HepG2 (cell line): ENCODE measurements at regions not wholly inside any gene's neighbourhood (a gene's known extent, or its start where the extent isn't known, plus 50 kb on each side); places are given as distances from the start of the nearest gene placed in this dataset.

Experiments used
- ATAC-seq: fragments of 200-7000 bp; cut with Tn5 transposase; 3 replicates; pipeline ENCODE4 v1.9.1; 2020; ENCODE audit warnings: mild to moderate bottlenecking, moderate library complexity
- BruUV-seq: library from RNA; stranded (reverse); fragments of 400-500 nt; replicated peaks from 2 replicates; lab custom pipeline; 2021; lab: Mats Ljungman, UMichigan
- CTCF ChIA-PET: fragments of 300-600 bp; formaldehyde crosslinking; extraction: SDS; loops from one replicate; lab custom pipeline; 2021; ENCODE audit warnings: low total read pairs, inconsistent platforms, low intra/inter-chr PET ratio; lab: Yijun Ruan, JAX
- POLR2A ChIA-PET: fragments of 350-600 bp; sonication (Branson Sonifier 250); formaldehyde crosslinking; loops from one replicate; lab custom pipeline; 2020; ENCODE audit warnings: antibody characterized with exemption, inconsistent platforms; lab: Yijun Ruan, JAX
- DNase-seq: peaks from one replicate; pipeline ENCODE4 v3.0.0-alpha.2; 2015; ENCODE audit warnings: low spot score
- FAIRE-seq: peaks from 3 replicates; lab custom pipeline; 2011; peaks lifted over from hg19 to GRCh38; lab: Jason Lieb, UNC
- H2AFZ ChIP-seq: one replicate; pipeline ENCODE4 v1.6.1; 2011; ENCODE audit warnings: low read length, inconsistent platforms
- H3K27ac ChIP-seq: fragments of 300-600 bp; 3 replicates; pipeline ENCODE4 v1.8.0; 2011; ENCODE audit warnings: mixed run types, mild to moderate bottlenecking, mixed read lengths, low read length, inconsistent platforms; ENCODE audit not compliant: insufficient read depth; ENCODE audit errors: extremely low read length
- H3K27me3 ChIP-seq, 2 experiments: fragments of 200-600 bp in 1 of 2; 2 replicates in 1 of 2; 3 replicates in 1 of 2; pipeline versions ENCODE4 v1.6.0 to v1.8.0; 2011; ENCODE audit warnings: low read length in 2 of 2, mild to moderate bottlenecking in 2 of 2, moderate library complexity in 2 of 2, inconsistent platforms in 1 of 2; ENCODE audit not compliant: insufficient read depth in 2 of 2, control insufficient read depth in 1 of 2
- H3K36me3 ChIP-seq, 2 experiments: fragments of 200-600 bp in 1 of 2; replicated peaks in 1 of 2; 2 replicates in 1 of 2; 3 replicates in 1 of 2; pipeline versions ENCODE4 v1.5.1 to v1.8.0; 2011; ENCODE audit warnings: low read length in 2 of 2, inconsistent platforms in 1 of 2; ENCODE audit not compliant: insufficient read depth in 2 of 2, control insufficient read depth in 1 of 2
- H3K4me1 ChIP-seq: 2 replicates; pipeline ENCODE4 v1.5.1; 2012; ENCODE audit warnings: low read length, inconsistent platforms; ENCODE audit not compliant: insufficient read depth
- H3K4me2 ChIP-seq: 2 replicates; pipeline ENCODE4 v1.6.0; 2011; ENCODE audit warnings: low read depth, low read length, inconsistent platforms
- H3K4me3 ChIP-seq, 3 experiments: fragments of 200-600 bp in 1 of 3; sonication (generic), shearing (Covaris generic) in 1 of 3; replicated peaks in 1 of 3; 2 replicates each; pipeline ENCODE4 v1.5.1; 2011 to 2016; ENCODE audit warnings: low read length in 3 of 3, inconsistent platforms in 2 of 3, low read depth in 2 of 3, mild to moderate bottlenecking in 2 of 3, control low read depth in 1 of 3, mixed read lengths in 1 of 3; ENCODE audit not compliant: insufficient read depth in 1 of 3
- H3K79me2 ChIP-seq: one replicate; pipeline ENCODE4 v1.6.1; 2011; ENCODE audit warnings: low read length, inconsistent platforms; ENCODE audit not compliant: insufficient read depth
- H3K9ac ChIP-seq: 2 replicates; pipeline ENCODE4 v1.6.0; 2011; ENCODE audit warnings: mild to moderate bottlenecking, low read depth, low read length, inconsistent platforms; ENCODE audit not compliant: insufficient read depth
- H3K9me3 ChIP-seq: 2 replicates; pipeline ENCODE4 v1.5.1; 2012; ENCODE audit warnings: mild to moderate bottlenecking, low read length
- H4K20me1 ChIP-seq: 2 replicates; pipeline ENCODE4 v1.6.0; 2011; ENCODE audit warnings: inconsistent platforms, mild to moderate bottlenecking, low read length, moderate library complexity; ENCODE audit not compliant: insufficient read depth
- FOXP4 ChIP-seq: sonication (generic); formaldehyde crosslinking; IDR thresholded peaks from 2 replicates; pipeline ENCODE4 v1.4.0; 2020; ENCODE audit warnings: missing genetic modification reagents
- GATAD2A ChIP-seq: IDR thresholded peaks from 2 replicates; pipeline ENCODE4 v1.6.1; 2016
- JUN ChIP-seq: sonication (generic); formaldehyde crosslinking; IDR thresholded peaks from 2 replicates; pipeline ENCODE4 v1.4.0; 2020; ENCODE audit warnings: mild to moderate bottlenecking, missing genetic modification reagents
- KAT8 ChIP-seq: IDR thresholded peaks from 2 replicates; pipeline ENCODE4 v1.6.1; 2016; ENCODE audit warnings: missing genetic modification reagents, missing compliant biosample characterization
- MATR3 ChIP-seq: sonication (generic); formaldehyde crosslinking; IDR thresholded peaks from 2 replicates; pipeline ENCODE4 v1.4.0; 2020; ENCODE audit warnings: missing genetic modification reagents
- MIER2 ChIP-seq: IDR thresholded peaks from 2 replicates; pipeline ENCODE4 v1.6.1; 2016; ENCODE audit warnings: missing biosample characterization, missing genetic modification reagents
- NBN ChIP-seq: fragments of 450-650 bp; conservative IDR thresholded peaks from 2 replicates; pipeline ENCODE4 v1.6.1; 2017
- NCOA1 ChIP-seq: sonication (generic); formaldehyde crosslinking; IDR thresholded peaks from 2 replicates; pipeline ENCODE4 v1.9.0; 2021; ENCODE audit warnings: missing genetic modification reagents
- ZFP91 ChIP-seq: sonication (generic); formaldehyde crosslinking; IDR thresholded peaks from 2 replicates; pipeline ENCODE4 v1.9.0; 2022; ENCODE audit warnings: missing genetic modification reagents, mild to moderate bottlenecking, borderline replicate concordance
- WGBS: methylation state at CpG from one replicate; pipeline ENCODE4 v1.1.6; 2017; ENCODE audit warnings: low lambda C conversion rate; 5-methylcytosine and 5-hydroxymethylcytosine counted together
- in situ Hi-C: cut with HindIII; loops from 2 replicates; pipeline ENCODE4 v1.10.0; 2017; ENCODE audit warnings: low pct_unique_long_range_greater_than_20kb; ENCODE audit not compliant: extremely low pct_ligation_motif_present
- intact Hi-C: fragments of 100-400 bp; cut with micrococcal nuclease; formaldehyde crosslinking; loops from one replicate; pipeline ENCODE4 v1.10.0; 2022; ENCODE audit not compliant: unreplicated experiment
- TF ChIP-seq, protein P1 (sequence below): sonication (generic); formaldehyde crosslinking; IDR thresholded peaks from 2 replicates; pipeline ENCODE4 v1.9.0; 2021; ENCODE audit warnings: mild to moderate bottlenecking, missing genetic modification reagents

DNA sequence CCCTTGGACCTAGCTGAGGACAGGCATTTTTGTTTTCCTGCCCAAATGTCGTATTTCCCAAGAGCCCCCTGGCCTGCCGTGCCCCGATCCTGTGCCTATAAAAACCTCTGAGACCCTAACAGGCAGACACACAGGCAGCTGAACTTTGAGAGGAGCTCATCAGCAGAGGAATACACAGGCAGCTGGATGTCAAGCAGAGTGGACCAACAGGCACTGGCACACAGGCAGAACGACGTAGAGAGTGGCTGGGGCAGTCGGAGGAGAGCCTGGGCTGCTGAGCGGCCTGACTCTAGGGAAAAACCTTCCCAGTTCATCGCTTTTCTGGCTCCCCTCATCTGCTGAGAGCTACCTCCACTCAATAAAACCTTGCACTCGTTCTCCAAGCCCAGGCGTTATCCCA is 896.1 kb downstream of the PCDH18 start (continued):
- TF ChIP-seq NBN (no peak), JUN (CRISPR knock-in tag) (no peak)
- TF ChIP-seq, protein P1, sequence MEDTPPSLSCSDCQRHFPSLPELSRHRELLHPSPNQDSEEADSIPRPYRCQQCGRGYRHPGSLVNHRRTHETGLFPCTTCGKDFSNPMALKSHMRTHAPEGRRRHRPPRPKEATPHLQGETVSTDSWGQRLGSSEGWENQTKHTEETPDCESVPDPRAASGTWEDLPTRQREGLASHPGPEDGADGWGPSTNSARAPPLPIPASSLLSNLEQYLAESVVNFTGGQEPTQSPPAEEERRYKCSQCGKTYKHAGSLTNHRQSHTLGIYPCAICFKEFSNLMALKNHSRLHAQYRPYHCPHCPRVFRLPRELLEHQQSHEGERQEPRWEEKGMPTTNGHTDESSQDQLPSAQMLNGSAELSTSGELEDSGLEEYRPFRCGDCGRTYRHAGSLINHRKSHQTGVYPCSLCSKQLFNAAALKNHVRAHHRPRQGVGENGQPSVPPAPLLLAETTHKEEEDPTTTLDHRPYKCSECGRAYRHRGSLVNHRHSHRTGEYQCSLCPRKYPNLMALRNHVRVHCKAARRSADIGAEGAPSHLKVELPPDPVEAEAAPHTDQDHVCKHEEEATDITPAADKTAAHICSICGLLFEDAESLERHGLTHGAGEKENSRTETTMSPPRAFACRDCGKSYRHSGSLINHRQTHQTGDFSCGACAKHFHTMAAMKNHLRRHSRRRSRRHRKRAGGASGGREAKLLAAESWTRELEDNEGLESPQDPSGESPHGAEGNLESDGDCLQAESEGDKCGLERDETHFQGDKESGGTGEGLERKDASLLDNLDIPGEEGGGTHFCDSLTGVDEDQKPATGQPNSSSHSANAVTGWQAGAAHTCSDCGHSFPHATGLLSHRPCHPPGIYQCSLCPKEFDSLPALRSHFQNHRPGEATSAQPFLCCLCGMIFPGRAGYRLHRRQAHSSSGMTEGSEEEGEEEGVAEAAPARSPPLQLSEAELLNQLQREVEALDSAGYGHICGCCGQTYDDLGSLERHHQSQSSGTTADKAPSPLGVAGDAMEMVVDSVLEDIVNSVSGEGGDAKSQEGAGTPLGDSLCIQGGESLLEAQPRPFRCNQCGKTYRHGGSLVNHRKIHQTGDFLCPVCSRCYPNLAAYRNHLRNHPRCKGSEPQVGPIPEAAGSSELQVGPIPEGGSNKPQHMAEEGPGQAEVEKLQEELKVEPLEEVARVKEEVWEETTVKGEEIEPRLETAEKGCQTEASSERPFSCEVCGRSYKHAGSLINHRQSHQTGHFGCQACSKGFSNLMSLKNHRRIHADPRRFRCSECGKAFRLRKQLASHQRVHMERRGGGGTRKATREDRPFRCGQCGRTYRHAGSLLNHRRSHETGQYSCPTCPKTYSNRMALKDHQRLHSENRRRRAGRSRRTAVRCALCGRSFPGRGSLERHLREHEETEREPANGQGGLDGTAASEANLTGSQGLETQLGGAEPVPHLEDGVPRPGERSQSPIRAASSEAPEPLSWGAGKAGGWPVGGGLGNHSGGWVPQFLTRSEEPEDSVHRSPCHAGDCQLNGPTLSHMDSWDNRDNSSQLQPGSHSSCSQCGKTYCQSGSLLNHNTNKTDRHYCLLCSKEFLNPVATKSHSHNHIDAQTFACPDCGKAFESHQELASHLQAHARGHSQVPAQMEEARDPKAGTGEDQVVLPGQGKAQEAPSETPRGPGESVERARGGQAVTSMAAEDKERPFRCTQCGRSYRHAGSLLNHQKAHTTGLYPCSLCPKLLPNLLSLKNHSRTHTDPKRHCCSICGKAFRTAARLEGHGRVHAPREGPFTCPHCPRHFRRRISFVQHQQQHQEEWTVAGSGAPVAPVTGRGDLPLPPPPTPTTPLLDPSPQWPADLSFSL (CRISPR knock-in tag): no peak

DNA sequence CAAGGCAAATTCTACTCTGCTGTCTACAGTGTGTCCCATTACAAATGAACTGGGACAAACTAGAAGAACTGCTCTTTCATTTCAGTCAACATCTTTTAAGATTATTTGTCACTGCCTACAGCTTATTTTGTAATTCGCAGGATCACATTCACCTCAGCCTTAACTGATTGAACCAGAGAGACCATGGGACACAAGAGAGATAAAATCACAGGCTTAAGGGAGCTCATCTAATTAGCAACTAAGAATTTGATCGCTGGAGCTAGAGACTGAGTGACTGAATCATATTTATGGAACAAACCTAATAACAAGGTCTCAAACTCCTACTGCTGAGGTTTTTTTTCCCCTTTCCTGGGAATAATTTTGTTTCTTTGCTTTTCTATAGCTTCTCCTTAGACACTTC is 898.2 kb downstream of the PCDH18 start:
- Histone ChIP-seq H3K27me3 (no peaks in the 10 kb centered on the region), H3K36me3 (no peaks in the 10 kb centered on the region), H2AFZ (no peak overlapping the region), H3K79me2 (no peaks in the 10 kb centered on the region), H3K4me2 (no peak overlapping the region), H3K4me3 (no peak overlapping the region), H3K9ac (no peak overlapping the region), H3K9me3 (no peaks in the 10 kb centered on the region), H3K4me1 (no peaks in the 10 kb centered on the region), H3K27ac (no peak overlapping the region), H4K20me1 (no peaks in the 10 kb centered on the region)
- in situ Hi-C loops: no loop called here
- ChIA-PET CTCF (no interaction called here), POLR2A (no interaction called here)
- ATAC-seq: no peak
- no TSS peak for BruUV-seq
- WGBS: 2% methylated on average over 2 of the region's 2 CpGs
- no peak for FAIRE-seq
- no peak for DNase-seq
- intact Hi-C loops: no loop called here
- TF ChIP-seq FOXP4 (CRISPR knock-in tag) (no peak), KAT8 (no peak), MATR3 (no peak), ZFP91 (CRISPR knock-in tag) (no peak), GATAD2A (CRISPR knock-in tag) (no peak), NCOA1 (no peak), MIER2 (CRISPR knock-in tag) (no peak)
